Left ventricle myocardium inferior (tissue), 1 donor: ENCODE measurements at regions not wholly inside any gene's neighbourhood (a gene's known extent, or its start where the extent isn't known, plus 50 kb on each side); places are given as distances from the start of the nearest gene placed in this dataset.

ENCODE experiments used
- DNase-seq: peaks from one replicate; pipeline ENCODE4 v3.0.0-alpha.2; 2020
- H3K27ac ChIP-seq: fragments of 200-600 bp; replicated peaks from 2 replicates; pipeline ENCODE4 v1.8.0; 2021
- H3K27me3 ChIP-seq: fragments of 200-600 bp; 2 replicates; pipeline ENCODE4 v1.8.0; 2021; ENCODE audit warnings: low read depth
- H3K36me3 ChIP-seq: fragments of 200-600 bp; 2 replicates; pipeline ENCODE4 v1.8.0; 2021
- H3K4me1 ChIP-seq: fragments of 200-600 bp; 2 replicates; pipeline ENCODE4 v1.8.0; 2021
- H3K4me3 ChIP-seq: fragments of 200-600 bp; 2 replicates; pipeline ENCODE4 v1.8.0; 2021; ENCODE audit warnings: mild to moderate bottlenecking, moderate library complexity
- H3K9me3 ChIP-seq: fragments of 200-600 bp; replicated peaks from 2 replicates; pipeline ENCODE4 v1.8.0; 2021
- intact Hi-C: fragments of 100-400 bp; cut with micrococcal nuclease; formaldehyde crosslinking; loops from one replicate; pipeline ENCODE4 v1.11.0; 2022
- TF ChIP-seq, protein P1 (sequence below): fragments of 200-600 bp; IDR thresholded peaks from 2 replicates; pipeline ENCODE4 v1.8.0; 2021; ENCODE audit warnings: antibody characterized with exemption, mild to moderate bottlenecking, borderline replicate concordance
- donor health status: DM: no; HTN: yes; CAD: no; lungs with severe emphysema.

- Histone ChIP-seq H3K4me1 (no peaks in the 10 kb centered on the region), H3K36me3 (no peaks in the 10 kb centered on the region), H3K27me3 (no peaks in the 10 kb centered on the region), H3K4me3 (no peak overlapping the region), H3K9me3 (no peaks in the 10 kb centered on the region), H3K27ac (no peak overlapping the region)
- DNase-seq, result no peak
- intact Hi-C loops, result no loop called here
- TF ChIP-seq, protein P1, sequence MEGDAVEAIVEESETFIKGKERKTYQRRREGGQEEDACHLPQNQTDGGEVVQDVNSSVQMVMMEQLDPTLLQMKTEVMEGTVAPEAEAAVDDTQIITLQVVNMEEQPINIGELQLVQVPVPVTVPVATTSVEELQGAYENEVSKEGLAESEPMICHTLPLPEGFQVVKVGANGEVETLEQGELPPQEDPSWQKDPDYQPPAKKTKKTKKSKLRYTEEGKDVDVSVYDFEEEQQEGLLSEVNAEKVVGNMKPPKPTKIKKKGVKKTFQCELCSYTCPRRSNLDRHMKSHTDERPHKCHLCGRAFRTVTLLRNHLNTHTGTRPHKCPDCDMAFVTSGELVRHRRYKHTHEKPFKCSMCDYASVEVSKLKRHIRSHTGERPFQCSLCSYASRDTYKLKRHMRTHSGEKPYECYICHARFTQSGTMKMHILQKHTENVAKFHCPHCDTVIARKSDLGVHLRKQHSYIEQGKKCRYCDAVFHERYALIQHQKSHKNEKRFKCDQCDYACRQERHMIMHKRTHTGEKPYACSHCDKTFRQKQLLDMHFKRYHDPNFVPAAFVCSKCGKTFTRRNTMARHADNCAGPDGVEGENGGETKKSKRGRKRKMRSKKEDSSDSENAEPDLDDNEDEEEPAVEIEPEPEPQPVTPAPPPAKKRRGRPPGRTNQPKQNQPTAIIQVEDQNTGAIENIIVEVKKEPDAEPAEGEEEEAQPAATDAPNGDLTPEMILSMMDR, result no peak
These were observed 507.2 kb upstream of the AGTR1 start for GRCh38 chr3:148190441-148190990.

DNA sequence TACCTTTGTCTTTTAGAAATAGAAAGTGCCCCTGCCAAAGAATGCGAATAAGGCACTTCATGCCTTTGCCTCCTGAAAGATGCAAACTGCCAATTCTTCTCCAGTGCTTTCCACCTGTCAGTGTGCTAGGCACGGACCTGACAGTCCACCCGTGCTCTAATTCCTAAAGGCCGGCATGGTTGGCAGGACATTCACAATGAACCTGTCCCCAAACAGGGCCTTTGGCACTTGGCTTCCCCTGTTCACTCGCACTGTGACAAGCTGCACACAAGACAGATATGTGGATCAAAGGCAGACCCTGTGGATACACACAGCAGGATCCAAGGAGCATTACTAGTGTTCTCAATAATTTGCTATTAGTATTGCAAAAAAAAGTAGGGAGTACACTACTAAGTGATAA is 505.7 kb upstream of the AGTR1 start:
- no peak overlapping the region for H3K27ac ChIP-seq
- TF ChIP-seq, protein P1, result no peak
- DNase-seq, result no peak
- no peaks in the 10 kb centered on the region for H3K27me3 ChIP-seq
- no peaks in the 10 kb centered on the region for H3K36me3 ChIP-seq
- no peaks in the 10 kb centered on the region for H3K9me3 ChIP-seq
- no peaks in the 10 kb centered on the region for H3K4me1 ChIP-seq
- intact Hi-C loops, result no loop called here
- no peak overlapping the region for H3K4me3 ChIP-seq

DNA sequence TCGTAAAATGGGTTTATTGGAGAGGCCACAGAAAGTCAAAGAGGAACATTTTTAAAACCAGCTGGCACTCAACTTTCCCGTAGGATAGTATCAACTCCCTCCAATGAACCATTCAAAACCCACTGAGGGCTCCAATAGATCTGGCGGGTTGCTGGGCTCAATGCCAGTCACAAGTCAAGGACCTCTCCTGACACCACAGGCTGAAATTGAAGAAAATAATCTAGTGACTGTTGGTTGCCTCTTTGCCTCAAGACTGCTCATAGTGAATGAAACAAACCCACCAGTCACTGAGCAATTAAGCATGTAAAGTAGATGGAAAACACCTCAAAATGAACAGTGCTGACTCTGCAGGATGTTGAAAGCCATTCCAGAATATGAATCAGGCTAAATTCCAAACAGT is 500.6 kb upstream of the AGTR1 start:
- H3K9me3 ChIP-seq, result peaks cover 7% of the 10 kb centered on the region
- DNase-seq, result no peak
- TF ChIP-seq, protein P1, result no peak
- no peak overlapping the region for H3K4me3 ChIP-seq
- intact Hi-C loops, result no loop called here
- H3K27ac ChIP-seq, result no peak overlapping the region
- no peaks in the 10 kb centered on the region for H3K36me3 ChIP-seq
- no peaks in the 10 kb centered on the region for H3K4me1 ChIP-seq
- no peaks in the 10 kb centered on the region for H3K27me3 ChIP-seq

DNA sequence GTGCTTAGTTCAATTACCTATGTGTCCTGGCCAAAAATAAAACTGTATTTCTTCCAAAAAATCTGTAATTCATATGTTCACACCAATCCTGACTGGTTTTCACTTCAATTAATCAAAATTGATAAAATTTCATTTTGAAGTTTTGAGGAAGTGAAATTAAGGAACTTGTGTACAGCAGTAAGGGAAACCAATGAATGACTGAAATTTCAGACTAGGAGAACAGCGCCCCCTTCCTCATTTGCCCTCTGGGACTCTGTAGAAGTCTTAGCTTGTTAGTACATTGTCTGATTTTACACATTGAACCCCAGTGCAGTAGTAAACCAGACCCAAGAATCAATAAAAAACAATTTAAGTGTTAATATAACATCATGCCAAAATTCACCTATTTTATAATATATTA is 495.3 kb upstream of the AGTR1 start:
- H3K36me3 ChIP-seq, result no peaks in the 10 kb centered on the region
- DNase-seq, result no peak
- no peaks in the 10 kb centered on the region for H3K4me1 ChIP-seq
- no peak overlapping the region for H3K4me3 ChIP-seq
- peaks cover 7% of the 10 kb centered on the region for H3K9me3 ChIP-seq
- no peak overlapping the region for H3K27ac ChIP-seq
- TF ChIP-seq, protein P1, result no peak
- H3K27me3 ChIP-seq, result no peaks in the 10 kb centered on the region
- intact Hi-C loops, result no loop called here

GRCh38 chr3:148203297-148204010 is 494.2 kb upstream of the AGTR1 start:
- no peak for DNase-seq
- no peaks in the 10 kb centered on the region for H3K36me3 ChIP-seq
- H3K9me3 ChIP-seq, result peaks cover under 1% of the 10 kb centered on the region
- intact Hi-C loops, result no loop called here
- H3K4me3 ChIP-seq, result no peak overlapping the region
- no peaks in the 10 kb centered on the region for H3K4me1 ChIP-seq
- TF ChIP-seq, protein P1, result no peak
- no peak overlapping the region for H3K27ac ChIP-seq
- no peaks in the 10 kb centered on the region for H3K27me3 ChIP-seq
